GM18858 (cell line): ENCODE measurements at regions not wholly inside any gene's neighbourhood (a gene's known extent, or its start where the extent isn't known, plus 50 kb on each side); places are given as distances from the start of the nearest gene placed in this dataset.
"Not testable (repeated sequence)": the region's sequence is repeated elsewhere in the genome, so short reads cannot be mapped to it uniquely, and the experiment has no call there.

Source experiments
- ATAC-seq: cut with Tn5 transposase; IDR thresholded peaks from one replicate; pipeline ENCODE4 v1.9.1; 2021; ENCODE audit not compliant: unreplicated experiment

- ATAC-seq = not testable (repeated sequence)
Observed at GRCh38 chr15:36052641-36053040, 506.7 kb upstream of the DPH6 start.

- no peak for ATAC-seq
Observed at GRCh38 chr15:36053746-36054145, 507.8 kb upstream of the DPH6 start.

GRCh38 chr15:36059596-36059995, 513.6 kb upstream of the DPH6 start:
- ATAC-seq = no peak

- no peak for ATAC-seq
Observed at GRCh38 chr15:36062357-36062756, 516.4 kb upstream of the DPH6 start.

- ATAC-seq = no peak
Observed at GRCh38 chr15:36066757-36067156, 512.7 kb upstream of the CDIN1 start.

- ATAC-seq = no peak
Observed at GRCh38 chr15:36067483-36068274, 511.7 kb upstream of the CDIN1 start.

- no peak for ATAC-seq
Observed at GRCh38 chr15:36075333-36075732, 504.1 kb upstream of the CDIN1 start.

GRCh38 chr15:36079021-36079420, 500.4 kb upstream of the CDIN1 start:
- ATAC-seq = no peak

GRCh38 chr15:36080759-36081158, 498.7 kb upstream of the CDIN1 start:
- no peak for ATAC-seq

GRCh38 chr15:36090286-36090946, 489.0 kb upstream of the CDIN1 start:
- no peak for ATAC-seq

- no peak for ATAC-seq
Observed at GRCh38 chr15:36106640-36107335, 472.6 kb upstream of the CDIN1 start.

- ATAC-seq = no peak
Observed at GRCh38 chr15:36108541-36108940, 470.9 kb upstream of the CDIN1 start.

GRCh38 chr15:36109943-36110658, 469.3 kb upstream of the CDIN1 start:
- no peak for ATAC-seq

GRCh38 chr15:36110659-36110993, 468.8 kb upstream of the CDIN1 start:
- no peak for ATAC-seq

GRCh38 chr15:36117296-36117787, 462.1 kb upstream of the CDIN1 start:
- no peak for ATAC-seq

- no peak for ATAC-seq
Observed at GRCh38 chr15:36126194-36126593, 453.2 kb upstream of the CDIN1 start.

GRCh38 chr15:36130641-36131310, 448.6 kb upstream of the CDIN1 start:
- no peak for ATAC-seq

- ATAC-seq = no peak
Observed at GRCh38 chr15:36133742-36134141, 445.7 kb upstream of the CDIN1 start.

GRCh38 chr15:36136049-36136448, 443.4 kb upstream of the CDIN1 start:
- ATAC-seq = no peak

GRCh38 chr15:36152936-36153335, 426.5 kb upstream of the CDIN1 start:
- no peak for ATAC-seq
